HG02763 (cell line): ENCODE measurements at regions not wholly inside any gene's neighbourhood (a gene's known extent, or its start where the extent isn't known, plus 50 kb on each side); places are given as distances from the start of the nearest gene placed in this dataset.
"Not testable (repeated sequence)": the region's sequence is repeated elsewhere in the genome, so short reads cannot be mapped to it uniquely, and the experiment has no call there.

Experiments used
- ATAC-seq: cut with Tn5 transposase; IDR thresholded peaks from one replicate; pipeline ENCODE4 v1.9.1; 2021; ENCODE audit warnings: mild to moderate bottlenecking, moderate library complexity; ENCODE audit not compliant: unreplicated experiment

GRCh38 chr4:123025398-123025797 is 103.0 kb upstream of the NUDT6 start:
- ATAC-seq: no peak

GRCh38 chr4:123026015-123026414 is 103.6 kb upstream of the NUDT6 start:
- ATAC-seq: not testable (repeated sequence)

GRCh38 chr4:123031664-123032063 is 109.3 kb upstream of the NUDT6 start:
- no peak for ATAC-seq

GRCh38 chr4:123034023-123034422 is 111.6 kb upstream of the NUDT6 start:
- no peak for ATAC-seq

GRCh38 chr4:123035239-123035638 is 112.8 kb upstream of the NUDT6 start:
- ATAC-seq: no peak

- no peak for ATAC-seq
Measured at GRCh38 chr4:123037804-123038203, 115.4 kb upstream of the NUDT6 start.

GRCh38 chr4:123042095-123042494 is 119.7 kb upstream of the NUDT6 start:
- no peak for ATAC-seq

- no peak for ATAC-seq
Measured at GRCh38 chr4:123043013-123043412, 120.6 kb upstream of the NUDT6 start.

GRCh38 chr4:123043793-123044425 is 121.5 kb upstream of the NUDT6 start:
- no peak for ATAC-seq

GRCh38 chr4:123046096-123046495 is 123.7 kb upstream of the NUDT6 start:
- no peak for ATAC-seq

GRCh38 chr4:123050018-123050417 is 127.6 kb upstream of the NUDT6 start:
- no peak for ATAC-seq

GRCh38 chr4:123052007-123052406 is 129.6 kb upstream of the NUDT6 start:
- no peak for ATAC-seq

GRCh38 chr4:123055943-123056342 is 133.5 kb upstream of the NUDT6 start:
- ATAC-seq: no peak

GRCh38 chr4:123060039-123060770 is 137.8 kb upstream of the NUDT6 start:
- ATAC-seq: no peak

GRCh38 chr4:123064390-123064789 is 142.0 kb upstream of the NUDT6 start:
- no peak for ATAC-seq

GRCh38 chr4:123068081-123068480 is 145.7 kb upstream of the NUDT6 start:
- no peak for ATAC-seq

- no peak for ATAC-seq
Measured at GRCh38 chr4:123072060-123072459, 149.7 kb upstream of the NUDT6 start.

- no peak for ATAC-seq
Measured at GRCh38 chr4:123073650-123074049, 151.3 kb upstream of the NUDT6 start.

GRCh38 chr4:123077330-123077729 is 154.9 kb upstream of the NUDT6 start:
- no peak for ATAC-seq

- ATAC-seq: no peak
Measured at GRCh38 chr4:123081971-123082370, 159.6 kb upstream of the NUDT6 start.

- ATAC-seq: no peak
Measured at GRCh38 chr4:123083646-123084045, 161.2 kb upstream of the NUDT6 start.

- no peak for ATAC-seq
Measured at GRCh38 chr4:123088501-123088900, 166.1 kb upstream of the NUDT6 start.

GRCh38 chr4:123090886-123091285 is 168.5 kb upstream of the NUDT6 start:
- no peak for ATAC-seq
